IMR-90 (cell line): ENCODE measurements at regions not wholly inside any gene's neighbourhood (a gene's known extent, or its start where the extent isn't known, plus 50 kb on each side); places are given as distances from the start of the nearest gene placed in this dataset.

Source experiments
- CHD1 ChIP-seq: IDR thresholded peaks from 2 replicates; pipeline ENCODE4 v1.6.1; 2012; ENCODE audit warnings: low read depth, low read length, improper control_type of control experiment
- CTCF ChIP-seq: conservative IDR thresholded peaks from 2 replicates; pipeline ENCODE4 v1.5.1; 2012; ENCODE audit warnings: mild to moderate bottlenecking, low read depth, low read length, improper control_type of control experiment
- MXI1 ChIP-seq: IDR thresholded peaks from 2 replicates; pipeline ENCODE4 v1.6.1; 2012; ENCODE audit warnings: low read depth, mild to moderate bottlenecking, low read length, moderate library complexity, borderline replicate concordance
- POLR2A ChIP-seq: IDR thresholded peaks from 2 replicates; pipeline ENCODE4 v1.6.1; 2012; ENCODE audit warnings: mild to moderate bottlenecking, low read depth, low read length
- RAD21 ChIP-seq: IDR thresholded peaks from 2 replicates; pipeline ENCODE4 v1.6.1; 2012; ENCODE audit warnings: low read length, improper control_type of control experiment
- RCOR1 ChIP-seq: IDR thresholded peaks from 2 replicates; pipeline ENCODE4 v1.6.1; 2012; ENCODE audit warnings: mild to moderate bottlenecking, low read length, improper control_type of control experiment; ENCODE audit not compliant: insufficient replicate concordance
- RFX5 ChIP-seq: IDR thresholded peaks from 2 replicates; pipeline ENCODE4 v1.8.0; 2012; ENCODE audit warnings: low read depth, mild to moderate bottlenecking, low read length, moderate library complexity
- TF ChIP-seq, protein P1 (sequence below): fragments of 150-350 bp; IDR thresholded peaks from 2 replicates; pipeline ENCODE4 v1.6.1; 2017; ENCODE audit warnings: mild to moderate bottlenecking, antibody characterized with exemption, low read length, low read depth

DNA sequence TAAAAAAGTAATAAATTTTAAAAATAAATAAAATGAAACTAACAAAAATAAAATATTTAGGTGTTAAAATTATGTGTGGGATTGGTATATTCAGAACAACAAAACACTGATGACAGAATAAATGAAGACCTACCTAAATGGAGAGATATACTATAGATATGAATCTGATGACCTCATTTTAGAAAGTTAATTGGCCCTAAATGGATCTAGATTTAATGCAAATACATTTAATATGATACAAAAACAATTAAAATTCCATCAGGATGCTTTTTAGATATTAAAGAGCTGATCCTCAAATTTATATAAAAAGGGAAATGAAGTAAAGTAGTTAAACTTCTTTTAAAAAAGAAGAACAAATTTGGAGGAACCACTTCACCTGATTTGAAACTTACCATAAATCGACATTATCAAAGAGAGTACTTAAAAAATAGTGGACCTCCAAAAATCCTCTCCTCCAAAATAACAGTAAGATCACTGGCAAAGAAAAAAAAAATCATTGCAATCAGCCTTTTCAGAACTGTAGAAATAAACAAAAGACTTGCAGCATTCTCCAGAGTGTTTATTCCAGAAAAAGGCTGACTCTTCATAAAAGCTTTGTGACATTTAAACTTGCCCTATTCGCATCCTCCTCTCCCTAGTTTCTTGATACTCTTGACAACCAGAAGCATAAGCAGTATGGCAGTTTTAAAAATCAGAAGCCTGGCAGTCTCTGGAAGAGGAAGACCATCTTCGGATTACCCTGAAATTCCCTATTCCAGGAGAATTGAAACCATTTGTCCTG lies 125.9 kb upstream of the AKR1E2 start:
- TF ChIP-seq RFX5 (no peak), CTCF (no peak), CHD1 (no peak), RCOR1 (no peak), POLR2A (no peak), MXI1 (no peak), RAD21 (no peak)
- TF ChIP-seq, protein P1, sequence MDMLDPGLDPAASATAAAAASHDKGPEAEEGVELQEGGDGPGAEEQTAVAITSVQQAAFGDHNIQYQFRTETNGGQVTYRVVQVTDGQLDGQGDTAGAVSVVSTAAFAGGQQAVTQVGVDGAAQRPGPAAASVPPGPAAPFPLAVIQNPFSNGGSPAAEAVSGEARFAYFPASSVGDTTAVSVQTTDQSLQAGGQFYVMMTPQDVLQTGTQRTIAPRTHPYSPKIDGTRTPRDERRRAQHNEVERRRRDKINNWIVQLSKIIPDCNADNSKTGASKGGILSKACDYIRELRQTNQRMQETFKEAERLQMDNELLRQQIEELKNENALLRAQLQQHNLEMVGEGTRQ: no peak
